ENCODE measurements at regions not wholly inside any gene's neighbourhood (a gene's known extent, or its start where the extent isn't known, plus 50 kb on each side); places are given as distances from the start of the nearest gene placed in this dataset.

DNA sequence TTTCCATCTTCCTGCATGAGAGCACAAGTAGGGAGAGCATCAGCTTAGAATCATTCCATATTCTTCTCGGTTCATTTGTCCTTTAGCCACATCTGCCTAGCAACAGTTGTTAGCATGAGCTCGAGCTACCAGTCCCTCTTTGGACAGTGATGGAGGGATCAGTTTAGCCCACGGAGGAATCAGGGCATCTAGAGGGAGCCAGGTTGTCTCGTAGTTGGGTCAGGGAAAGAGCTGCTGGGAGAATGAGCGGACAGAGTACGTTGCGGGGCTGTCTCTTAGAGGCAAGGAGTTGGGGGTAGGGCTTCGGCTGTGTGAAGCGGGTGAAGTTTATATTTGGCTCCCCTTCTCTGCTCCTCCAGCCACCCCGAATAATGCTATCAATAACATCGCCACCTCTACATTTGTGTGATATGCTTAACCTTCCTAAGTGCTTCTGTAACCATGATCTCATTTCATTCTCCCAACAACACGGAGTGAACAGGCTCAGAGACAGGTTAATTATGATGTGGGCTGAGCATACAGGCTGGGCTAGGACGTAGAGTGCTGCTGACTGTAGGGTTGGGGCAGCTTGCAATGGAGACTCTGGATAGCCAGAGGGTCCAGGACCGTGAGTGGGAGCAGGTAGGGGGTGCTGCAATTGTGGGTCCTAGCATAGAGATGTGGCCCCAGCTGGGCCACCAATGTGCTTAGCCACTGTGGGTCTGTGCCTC, 72.6 kb downstream of the FRMPD3 start:
- Histone ChIP-seq H3K27me3 (replicated peaks in 1 of 4; ENCODE audit: control insufficient read depth in 3 of 4, extremely low read depth in 1 of 4, insufficient read depth in 3 of 4, low read length in 3 of 4) (no peaks in the 10 kb centered on the region), H4K20me1 (replicated peaks in 1 of 2; ENCODE audit: control insufficient read depth in 1 of 2, insufficient read depth in 2 of 2, low read length in 2 of 2) (no peaks in the 10 kb centered on the region), H3K9ac (replicated peaks in 1 of 4; ENCODE audit: extremely low read depth in 1 of 4, low read depth in 3 of 4, low read length in 3 of 4) (no peak overlapping the region), H3K4me3 (ENCODE audit: extremely low read depth in 1 of 4, insufficient read depth in 2 of 4, low read depth in 3 of 4, low read length in 4 of 4) (no peak overlapping the region), H3K4me2 (ENCODE audit: insufficient read depth in 1 of 2, low read depth in 2 of 2, low read length in 2 of 2) (no peak overlapping the region), H3K4me1 (replicated peaks in 1 of 4; ENCODE audit: control insufficient read depth in 3 of 4, insufficient read depth in 4 of 4, low read length in 3 of 4) (peaks cover 0 to 3% (median 0%) of the 10 kb centered on the region in 4 experiments; a peak in 1 of 7 replicates), H3K56ac (replicated peaks; ENCODE audit: insufficient read length, low read depth, low read length) (no peak overlapping the region), H2AFZ (ENCODE audit: low read length) (no peak overlapping the region), H2BK120ac (replicated peaks; ENCODE audit: low read depth, low read length) (no peak overlapping the region), H3K79me2 (ENCODE audit: control insufficient read depth in 1 of 2, insufficient read depth in 2 of 2, low read length in 2 of 2) (no peaks in the 10 kb centered on the region), H3K79me1 (ENCODE audit: low read depth, low read length) (no peaks in the 10 kb centered on the region), H3K27ac (ENCODE audit: low read depth, low read length) (no peak overlapping the region), H3K9me3 (ENCODE audit: insufficient read depth in 2 of 2, low read depth in 1 of 2, low read length in 1 of 2) (no peaks in the 10 kb centered on the region), H4K8ac (ENCODE audit: extremely low read depth, insufficient read depth, low read length) (no peak overlapping the region), H3K14ac (ENCODE audit: insufficient read length) (no peak overlapping the region), H3K23ac (ENCODE audit: insufficient read length) (no peak overlapping the region), H4K91ac (replicated peaks; ENCODE audit: insufficient read length, low read length) (no peak overlapping the region), H3K18ac (ENCODE audit: extremely low read depth, low read length) (no peak overlapping the region), H2BK5ac (ENCODE audit: low read depth, low read length) (no peak overlapping the region), H2BK20ac (ENCODE audit: low read length) (no peak overlapping the region), H3K23me2 (ENCODE audit: low read depth, low read length) (no peaks in the 10 kb centered on the region; the same call in 1 of the 2 replicates), H3K4ac (replicated peaks; ENCODE audit: insufficient read length, low read depth, low read length) (no peak overlapping the region), H4K5ac (ENCODE audit: insufficient read length, low read depth, low read length) (no peak overlapping the region), H2BK15ac (ENCODE audit: low read length) (no peak overlapping the region), H2AK5ac (ENCODE audit: low read depth, low read length) (no peak overlapping the region), H2BK12ac (ENCODE audit: low read depth, low read length) (no peak overlapping the region), H3K36me3 (ENCODE audit: control insufficient read depth in 2 of 4, insufficient read depth in 4 of 4, low read length in 3 of 4) (no peaks in the 10 kb centered on the region)
- TF ChIP-seq SP4 (IDR thresholded peaks at IDR 0.05; ENCODE audit: low read length): no peak
- no peak for TF ChIP-seq YY1 (IDR thresholded peaks at IDR 0.05; ENCODE audit: low read depth, low read length)
- no peak for TF ChIP-seq BCL11A (IDR thresholded peaks at IDR 0.05; ENCODE audit: low read depth in 2 of 2, low read length in 2 of 2)
- TF ChIP-seq, protein P1, sequence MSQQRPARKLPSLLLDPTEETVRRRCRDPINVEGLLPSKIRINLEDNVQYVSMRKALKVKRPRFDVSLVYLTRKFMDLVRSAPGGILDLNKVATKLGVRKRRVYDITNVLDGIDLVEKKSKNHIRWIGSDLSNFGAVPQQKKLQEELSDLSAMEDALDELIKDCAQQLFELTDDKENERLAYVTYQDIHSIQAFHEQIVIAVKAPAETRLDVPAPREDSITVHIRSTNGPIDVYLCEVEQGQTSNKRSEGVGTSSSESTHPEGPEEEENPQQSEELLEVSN (IDR thresholded peaks at IDR 0.05): no peak
- no peak for TF ChIP-seq KDM1A (IDR thresholded peaks at IDR 0.05; ENCODE audit: borderline replicate concordance, low read length)
- TF ChIP-seq, protein P2, sequence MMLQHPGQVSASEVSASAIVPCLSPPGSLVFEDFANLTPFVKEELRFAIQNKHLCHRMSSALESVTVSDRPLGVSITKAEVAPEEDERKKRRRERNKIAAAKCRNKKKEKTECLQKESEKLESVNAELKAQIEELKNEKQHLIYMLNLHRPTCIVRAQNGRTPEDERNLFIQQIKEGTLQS (IDR thresholded peaks at IDR 0.05; ENCODE audit: insufficient read depth, low read depth, low read length): no peak
- no peak for TF ChIP-seq RBBP5 (IDR thresholded peaks at IDR 0.05; ENCODE audit: borderline replicate concordance, low read depth, low read length)
- no peak for TF ChIP-seq TCF12 (IDR thresholded peaks at IDR 0.05; ENCODE audit: low read depth, low read length)
- TF ChIP-seq KDM4A (IDR thresholded peaks at IDR 0.05; ENCODE audit: low read depth, low read length, severe bottlenecking): no peak
- DNase-seq (ENCODE audit: low read depth in 1 of 2, low spot score in 2 of 2) (no peak), FAIRE-seq (no peak)
- POLR2A ChIA-PET (ENCODE audit: partially characterized antibody): no interaction called here
- WGBS, 2 experiments (ENCODE audit: extremely low coverage in 1 of 2, insufficient coverage in 1 of 2, insufficient read length in 1 of 2, insufficient replicate concordance in 2 of 2, low coverage in 1 of 2, low lambda C conversion rate in 2 of 2, missing lambda C conversion rate in 1 of 2): 87% methylated on average over 8 of the region's 14 CpGs; no CpG with 5 or more reads in 1 of the 2 experiments
- CTCF ChIA-PET (ENCODE audit: partially characterized antibody): interaction anchor here (0.5 to 1.6 kb wide), 3 partner anchors 20 to 329 kb away, joined by 3 to 5 read pairs (median 3); no protein-coding TSS in a partner anchor

Data from H1 (cell line).